Kidney epithelial cell (primary cell): ENCODE measurements at regions not wholly inside any gene's neighbourhood (a gene's known extent, or its start where the extent isn't known, plus 50 kb on each side); places are given as distances from the start of the nearest gene placed in this dataset.

Experiments
- DNase-seq: peaks from one replicate; pipeline ENCODE4 v3.0.0-alpha.2; 2010; ENCODE audit warnings: low read depth
- H3K27me3 ChIP-seq: 2 replicates; pipeline ENCODE4 v1.6.0; 2011; ENCODE audit warnings: low read length; ENCODE audit not compliant: control insufficient read depth, insufficient read depth
- H3K36me3 ChIP-seq: 2 replicates; pipeline ENCODE4 v1.5.1; 2011; ENCODE audit warnings: low read length; ENCODE audit not compliant: control insufficient read depth, insufficient read depth
- H3K4me3 ChIP-seq: 2 replicates; pipeline ENCODE4 v1.5.1; 2011; ENCODE audit warnings: low read depth, mild to moderate bottlenecking, control low read depth, low read length
- TF ChIP-seq, protein P1 (sequence below): IDR thresholded peaks from 2 replicates; pipeline ENCODE4 v1.5.1; 2011; ENCODE audit warnings: mild to moderate bottlenecking, moderate library complexity, low read length, control low read depth, inconsistent platforms; ENCODE audit not compliant: insufficient read depth, poor library complexity, severe bottlenecking

DNA sequence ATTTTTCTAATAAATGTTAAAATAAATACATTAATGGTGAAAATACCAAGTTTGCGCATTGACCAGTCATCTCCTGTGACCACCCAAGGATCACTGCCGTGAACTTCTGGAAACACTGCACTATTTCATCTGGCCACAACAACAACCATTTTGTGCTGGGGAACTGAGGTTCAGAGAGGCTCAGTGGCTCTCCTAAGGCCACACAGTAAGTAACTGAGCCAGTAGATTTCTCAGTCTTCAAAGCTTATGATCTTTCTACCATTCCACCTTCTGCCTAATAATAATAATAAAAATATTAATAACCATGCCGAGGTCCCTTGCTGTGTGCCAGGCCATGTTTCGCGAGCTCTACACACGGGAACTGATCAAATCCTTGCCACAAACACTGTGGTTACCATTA lies 182.0 kb downstream of the IRF8 start:
- no peak for DNase-seq
- Histone ChIP-seq H3K27me3 (no peaks in the 10 kb centered on the region), H3K4me3 (no peak overlapping the region), H3K36me3 (no peaks in the 10 kb centered on the region)
- TF ChIP-seq, protein P1, sequence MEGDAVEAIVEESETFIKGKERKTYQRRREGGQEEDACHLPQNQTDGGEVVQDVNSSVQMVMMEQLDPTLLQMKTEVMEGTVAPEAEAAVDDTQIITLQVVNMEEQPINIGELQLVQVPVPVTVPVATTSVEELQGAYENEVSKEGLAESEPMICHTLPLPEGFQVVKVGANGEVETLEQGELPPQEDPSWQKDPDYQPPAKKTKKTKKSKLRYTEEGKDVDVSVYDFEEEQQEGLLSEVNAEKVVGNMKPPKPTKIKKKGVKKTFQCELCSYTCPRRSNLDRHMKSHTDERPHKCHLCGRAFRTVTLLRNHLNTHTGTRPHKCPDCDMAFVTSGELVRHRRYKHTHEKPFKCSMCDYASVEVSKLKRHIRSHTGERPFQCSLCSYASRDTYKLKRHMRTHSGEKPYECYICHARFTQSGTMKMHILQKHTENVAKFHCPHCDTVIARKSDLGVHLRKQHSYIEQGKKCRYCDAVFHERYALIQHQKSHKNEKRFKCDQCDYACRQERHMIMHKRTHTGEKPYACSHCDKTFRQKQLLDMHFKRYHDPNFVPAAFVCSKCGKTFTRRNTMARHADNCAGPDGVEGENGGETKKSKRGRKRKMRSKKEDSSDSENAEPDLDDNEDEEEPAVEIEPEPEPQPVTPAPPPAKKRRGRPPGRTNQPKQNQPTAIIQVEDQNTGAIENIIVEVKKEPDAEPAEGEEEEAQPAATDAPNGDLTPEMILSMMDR, result no peak

- no peak for DNase-seq
- TF ChIP-seq, protein P1, result no peak
- Histone ChIP-seq H3K4me3 (no peak overlapping the region), H3K36me3 (no peaks in the 10 kb centered on the region), H3K27me3 (no peaks in the 10 kb centered on the region)
Observed at GRCh38 chr16:86082418-86083030, 183.6 kb downstream of the IRF8 start.

DNA sequence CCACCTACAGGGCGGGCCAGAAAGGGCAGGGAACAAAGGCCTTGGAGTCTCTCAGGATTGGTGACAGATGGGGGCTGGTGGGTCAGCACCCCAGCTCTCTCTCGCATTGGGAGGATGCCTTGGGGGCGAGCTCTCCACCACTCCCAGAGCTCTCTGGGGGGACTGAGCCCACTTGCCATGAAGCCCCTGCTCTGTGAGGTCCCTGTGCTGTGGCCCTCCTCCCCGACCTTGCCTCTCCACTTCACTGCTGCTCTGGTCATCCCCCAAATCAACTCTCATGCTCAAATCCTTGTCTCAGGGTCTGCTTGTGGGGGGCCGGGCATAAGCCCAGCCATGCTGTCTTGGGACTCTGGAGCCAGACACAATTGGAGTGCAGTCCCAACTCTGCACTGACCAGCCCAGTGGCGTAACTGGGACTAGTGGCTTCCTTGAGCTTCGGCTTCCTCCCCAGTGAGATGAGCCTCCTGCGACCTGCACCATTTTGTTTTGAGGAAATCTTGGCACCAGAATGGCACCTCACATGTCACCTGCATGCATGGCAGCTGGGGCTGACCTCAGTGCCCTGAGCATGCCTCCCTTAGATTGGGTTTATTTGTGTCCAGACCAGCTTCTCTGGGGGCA lies 184.5 kb downstream of the IRF8 start:
- TF ChIP-seq, protein P1, result no peak
- Histone ChIP-seq H3K4me3 (no peak overlapping the region), H3K27me3 (no peaks in the 10 kb centered on the region), H3K36me3 (no peaks in the 10 kb centered on the region)
- DNase-seq, result no peak

- Histone ChIP-seq H3K27me3 (no peaks in the 10 kb centered on the region), H3K36me3 (no peaks in the 10 kb centered on the region), H3K4me3 (no peak overlapping the region)
- DNase-seq, result no peak
- TF ChIP-seq, protein P1, result no peak
Observed at GRCh38 chr16:86085161-86085611, 186.2 kb downstream of the IRF8 start.

- TF ChIP-seq, protein P1, result no peak
- Histone ChIP-seq H3K4me3 (no peak overlapping the region), H3K36me3 (no peaks in the 10 kb centered on the region), H3K27me3 (no peaks in the 10 kb centered on the region)
- no peak for DNase-seq
Observed at GRCh38 chr16:86085795-86086194, 186.8 kb downstream of the IRF8 start.

DNA sequence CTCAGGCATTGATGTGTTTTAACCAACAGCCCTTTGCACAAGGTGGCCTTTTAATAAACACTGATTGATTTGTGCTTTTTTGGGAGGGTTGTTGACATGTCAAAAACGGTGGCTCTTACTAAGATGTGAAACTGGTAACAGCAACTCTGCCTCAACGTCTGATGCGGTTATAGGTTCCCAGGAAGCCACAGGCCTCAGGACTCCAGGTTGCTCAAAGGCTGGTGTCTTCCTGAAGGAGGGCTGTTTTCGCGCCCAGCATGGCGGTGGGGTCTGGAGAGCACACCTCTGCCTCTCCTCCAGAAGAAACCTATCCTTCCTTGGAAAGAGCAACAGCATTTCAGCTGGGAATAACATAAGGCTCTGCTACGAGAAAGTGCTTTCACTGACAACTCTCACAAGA lies 187.5 kb downstream of the IRF8 start:
- no peaks in the 10 kb centered on the region for H3K27me3 ChIP-seq
- H3K4me3 ChIP-seq, result no peak overlapping the region
- DNase-seq, result no peak
- no peaks in the 10 kb centered on the region for H3K36me3 ChIP-seq
- TF ChIP-seq, protein P1, result no peak
